Islet precursor cell (in vitro differentiated cells): ENCODE measurements at regions not wholly inside any gene's neighbourhood (a gene's known extent, or its start where the extent isn't known, plus 50 kb on each side); places are given as distances from the start of the nearest gene placed in this dataset.

Source experiments
- DNase-seq: peaks from one replicate; pipeline ENCODE4 v3.0.0-alpha.2; 2018

DNA sequence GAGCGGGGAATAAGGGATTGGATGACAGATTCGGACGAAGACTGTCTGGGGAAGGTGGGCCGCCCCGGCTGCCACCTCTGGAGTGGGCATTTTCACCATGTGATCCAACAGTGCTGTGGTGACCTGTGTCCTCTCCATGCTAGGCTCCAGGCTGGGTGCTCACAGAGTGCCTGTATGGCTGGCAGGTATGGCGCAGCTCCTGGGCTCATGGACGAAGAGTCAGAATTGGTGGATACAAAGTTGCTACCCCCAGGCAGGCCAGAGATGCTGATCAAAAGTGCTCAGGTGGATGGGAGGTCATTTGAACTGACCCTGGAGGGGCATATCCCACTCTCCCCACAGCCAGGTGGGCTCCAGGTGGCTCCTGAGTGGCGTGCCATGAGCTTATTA is 111.3 kb upstream of the UQCRFS1 start:
- peak; percentile 17 for DNase-seq

DNA sequence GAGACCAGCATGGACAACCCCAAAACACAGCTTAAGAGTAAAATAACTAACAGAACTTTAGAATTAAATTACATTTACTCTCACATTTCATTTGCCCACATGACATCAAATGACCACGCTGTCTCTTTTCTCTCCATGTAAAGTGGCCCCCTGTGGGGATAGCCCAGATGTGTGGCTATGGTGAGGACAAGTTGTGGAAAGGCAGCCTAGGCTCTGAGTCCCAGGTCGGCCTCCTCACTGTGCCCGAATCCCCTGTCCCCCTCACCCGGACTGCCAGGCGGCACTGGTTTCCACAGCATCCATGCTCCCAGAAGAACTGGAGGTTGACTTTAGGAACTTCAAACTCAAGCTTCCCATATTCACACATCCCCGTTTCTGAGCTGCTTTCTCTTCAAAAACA is 111.8 kb upstream of the UQCRFS1 start:
- DNase-seq = peak; percentile 14

DNA sequence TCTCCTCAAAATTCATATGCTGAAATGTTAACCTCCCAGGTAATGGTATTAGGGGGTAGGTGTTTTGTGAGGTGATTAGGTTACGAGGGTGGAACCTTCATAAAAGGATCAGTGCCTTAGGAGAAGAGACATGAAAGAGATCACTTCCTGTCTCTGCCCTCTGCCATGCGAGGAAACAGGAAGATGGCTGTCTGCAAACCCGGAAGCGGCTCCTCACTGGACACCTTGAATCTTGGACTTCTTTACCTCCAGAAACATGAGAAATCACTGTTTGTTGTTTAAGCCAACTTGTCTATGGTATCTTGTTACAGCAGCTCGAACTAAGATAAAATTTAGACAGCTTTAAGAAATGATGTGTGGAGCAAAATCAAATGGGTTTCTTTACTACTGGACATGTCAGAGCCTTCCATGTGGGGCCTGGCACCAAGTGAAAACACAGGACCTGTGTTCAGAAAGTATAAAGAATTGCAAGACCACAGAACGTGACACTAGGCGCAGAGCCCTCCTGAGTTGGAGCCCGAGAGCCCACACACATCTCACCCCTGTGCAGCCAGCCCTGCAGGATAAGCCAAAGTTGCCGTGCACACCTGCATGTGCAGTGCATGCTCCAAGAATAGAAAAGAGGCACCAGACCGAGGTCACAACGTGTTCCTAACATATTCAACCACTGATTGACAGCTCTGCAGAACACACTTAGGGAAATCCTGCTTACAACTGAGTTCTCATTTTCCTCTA is 112.5 kb upstream of the UQCRFS1 start:
- peak; percentile 41 for DNase-seq

- peak; percentile 52 for DNase-seq
Observed at GRCh38 chr19:29326351-29326750, 113.4 kb upstream of the UQCRFS1 start.

DNA sequence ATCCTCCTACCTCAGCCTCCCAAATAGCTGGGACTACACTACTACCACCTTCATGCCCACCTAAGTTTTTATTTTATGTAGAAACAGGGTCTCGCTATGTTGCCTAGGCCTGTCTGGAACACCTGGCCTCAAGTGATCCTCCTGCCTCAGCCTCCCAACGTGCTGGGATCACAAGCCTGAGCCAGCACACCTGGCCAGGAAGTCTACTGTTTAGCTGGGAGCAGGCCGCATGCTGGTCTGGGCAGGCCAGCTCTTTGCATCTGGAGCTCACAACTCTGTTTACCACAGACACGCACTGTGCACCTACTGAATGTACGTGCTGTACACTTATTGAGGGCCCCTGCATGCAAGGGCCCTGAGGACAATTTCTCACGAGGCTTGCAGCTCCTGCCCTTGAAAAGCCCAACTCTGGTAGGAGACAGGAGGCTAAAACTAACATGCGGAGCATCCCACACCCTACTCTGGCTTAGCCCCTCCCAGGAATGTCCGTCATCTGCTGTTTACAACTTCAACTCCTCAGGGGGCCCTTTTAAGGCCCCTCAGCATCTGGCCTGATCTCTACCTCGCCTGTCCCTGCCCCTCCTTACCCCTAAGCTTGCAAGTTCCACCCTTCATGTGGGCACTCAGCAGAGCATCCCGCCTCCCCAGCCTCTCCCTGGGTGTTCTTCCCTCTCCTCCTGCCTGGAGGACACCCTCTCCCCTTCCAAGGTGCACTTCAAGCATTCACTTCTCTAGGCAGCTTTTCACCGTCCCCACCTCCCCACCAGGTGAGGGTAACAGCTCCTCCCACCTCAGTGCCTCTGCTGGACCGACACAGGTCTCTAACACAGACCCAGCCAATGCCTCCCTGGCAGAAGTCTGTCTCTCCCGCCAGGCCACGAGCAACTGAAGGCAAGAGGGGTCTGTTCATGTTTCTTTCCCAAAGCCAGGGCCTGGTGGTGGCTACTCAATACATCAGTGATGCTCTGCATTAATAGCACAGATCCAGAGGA is 114.2 kb upstream of the UQCRFS1 start:
- DNase-seq = peak; percentile 25

DNA sequence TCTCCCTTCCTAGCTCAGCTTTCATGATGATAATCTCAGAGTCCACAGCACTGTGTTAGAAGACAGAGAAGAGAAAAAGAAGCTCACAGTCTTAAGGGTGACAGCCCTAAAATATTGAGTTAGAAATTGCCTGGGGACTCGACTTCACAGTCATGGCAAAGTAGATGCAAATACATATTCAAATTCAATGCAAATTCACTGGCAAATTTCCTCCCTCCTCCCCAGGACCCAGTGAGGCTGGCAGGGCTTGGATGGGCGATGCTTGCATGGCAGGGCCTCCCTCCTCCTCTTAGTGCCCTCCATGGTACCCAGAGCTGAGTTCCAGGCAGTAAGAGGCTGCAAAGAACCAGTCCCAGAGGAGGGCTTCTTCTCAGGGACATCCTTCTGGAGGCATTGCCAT is 115.6 kb upstream of the UQCRFS1 start:
- DNase-seq = no peak

- DNase-seq = peak; percentile 82
Observed at GRCh38 chr19:29329460-29330134, 116.6 kb upstream of the UQCRFS1 start.

DNA sequence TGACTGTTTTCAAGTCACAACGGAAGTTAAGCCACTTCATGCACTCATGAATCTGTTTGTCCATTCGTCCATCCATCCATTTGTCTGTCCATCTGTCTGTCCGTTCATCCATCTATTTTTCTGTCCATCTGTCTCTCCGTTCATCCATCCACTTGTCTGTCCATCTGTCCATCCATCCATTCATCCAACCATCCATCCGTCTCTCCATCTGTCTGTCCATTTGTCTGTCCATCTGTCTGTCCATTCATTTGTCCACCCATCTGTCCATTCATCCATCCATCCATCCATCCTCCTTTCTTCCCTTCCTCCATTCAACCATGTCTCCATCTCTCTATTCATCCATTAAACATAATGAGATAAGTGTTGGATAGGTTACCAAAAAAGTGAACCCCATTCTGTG is 123.5 kb upstream of the UQCRFS1 start:
- DNase-seq = no peak

DNA sequence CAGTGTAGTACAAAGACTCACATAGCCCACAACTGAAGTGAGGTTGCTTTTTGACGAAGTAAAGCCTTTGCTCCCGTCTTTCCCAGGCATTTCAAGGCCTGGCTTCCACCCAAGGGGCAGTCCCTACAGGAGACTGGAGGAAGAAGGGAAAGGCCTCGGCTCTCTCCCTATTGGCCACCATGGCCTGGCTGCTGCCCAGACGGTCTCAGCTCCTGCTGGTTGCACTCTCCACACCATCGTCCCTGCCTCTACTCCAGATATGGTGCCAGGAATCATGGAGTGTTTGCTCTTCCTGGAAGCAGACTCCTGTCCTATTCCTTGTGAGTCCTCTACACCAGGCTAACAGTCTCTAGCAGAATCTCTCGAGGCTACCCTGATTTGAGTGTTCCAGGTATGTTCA is 124.1 kb upstream of the UQCRFS1 start:
- no peak for DNase-seq

GRCh38 chr19:29338480-29338879 is 125.5 kb upstream of the UQCRFS1 start:
- DNase-seq = no peak

- no peak for DNase-seq
Observed at GRCh38 chr19:29342721-29343120, 129.8 kb upstream of the UQCRFS1 start.

GRCh38 chr19:29364224-29364726 is 151.3 kb upstream of the UQCRFS1 start:
- DNase-seq = no peak

GRCh38 chr19:29364999-29365398 is 152.0 kb upstream of the UQCRFS1 start:
- no peak for DNase-seq

DNA sequence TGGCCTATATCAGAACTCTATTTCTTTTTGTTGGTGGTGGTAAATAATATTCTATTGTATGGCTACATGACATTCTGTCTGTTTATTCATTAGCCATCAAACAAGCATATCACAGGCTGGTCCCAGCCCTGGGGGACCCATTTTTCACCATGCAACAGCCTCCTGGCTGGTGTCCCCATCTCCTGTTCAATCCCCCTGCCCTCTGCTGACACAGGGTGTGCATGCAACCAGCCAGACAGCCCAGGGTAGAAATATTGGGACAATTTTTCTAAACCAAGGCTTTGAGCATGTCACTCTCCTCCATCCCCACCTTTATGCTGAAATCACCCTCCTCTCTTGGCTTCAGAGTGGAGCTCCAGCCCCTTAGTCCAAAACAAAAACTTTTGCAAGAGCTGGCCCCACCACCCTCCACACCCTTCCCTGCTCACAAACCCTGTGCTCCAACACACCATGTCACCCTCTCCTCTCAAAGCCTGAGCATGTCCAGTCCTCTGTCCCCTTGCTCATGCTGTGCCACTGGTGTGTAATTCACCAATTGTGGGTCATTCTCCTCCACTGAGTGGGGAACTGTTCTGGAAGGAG is 153.0 kb upstream of the UQCRFS1 start:
- no peak for DNase-seq

DNA sequence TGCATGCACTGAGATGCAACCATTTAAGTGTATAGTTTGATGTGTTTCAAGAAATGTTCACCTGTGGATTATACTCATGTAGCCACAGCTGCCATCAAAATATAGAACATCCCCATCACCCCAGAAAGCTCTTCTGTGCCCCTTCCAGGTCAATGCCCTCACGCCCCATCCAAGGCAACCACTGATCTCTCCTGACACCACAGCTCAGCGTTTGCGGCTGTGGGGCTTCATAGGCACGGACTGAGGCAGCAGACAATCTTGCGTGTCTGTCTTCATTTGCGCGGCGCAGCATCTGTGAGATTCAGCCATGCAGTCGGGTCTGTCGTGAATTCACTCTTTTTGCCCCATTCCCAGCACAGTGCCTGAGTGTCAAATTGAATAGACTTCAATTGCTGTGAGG is 153.8 kb upstream of the UQCRFS1 start:
- DNase-seq = no peak

- peak; percentile 54 for DNase-seq
Observed at GRCh38 chr19:29367791-29368222, 154.9 kb upstream of the UQCRFS1 start.

GRCh38 chr19:29370276-29370675 is 155.5 kb upstream of the VSTM2B start:
- no peak for DNase-seq

DNA sequence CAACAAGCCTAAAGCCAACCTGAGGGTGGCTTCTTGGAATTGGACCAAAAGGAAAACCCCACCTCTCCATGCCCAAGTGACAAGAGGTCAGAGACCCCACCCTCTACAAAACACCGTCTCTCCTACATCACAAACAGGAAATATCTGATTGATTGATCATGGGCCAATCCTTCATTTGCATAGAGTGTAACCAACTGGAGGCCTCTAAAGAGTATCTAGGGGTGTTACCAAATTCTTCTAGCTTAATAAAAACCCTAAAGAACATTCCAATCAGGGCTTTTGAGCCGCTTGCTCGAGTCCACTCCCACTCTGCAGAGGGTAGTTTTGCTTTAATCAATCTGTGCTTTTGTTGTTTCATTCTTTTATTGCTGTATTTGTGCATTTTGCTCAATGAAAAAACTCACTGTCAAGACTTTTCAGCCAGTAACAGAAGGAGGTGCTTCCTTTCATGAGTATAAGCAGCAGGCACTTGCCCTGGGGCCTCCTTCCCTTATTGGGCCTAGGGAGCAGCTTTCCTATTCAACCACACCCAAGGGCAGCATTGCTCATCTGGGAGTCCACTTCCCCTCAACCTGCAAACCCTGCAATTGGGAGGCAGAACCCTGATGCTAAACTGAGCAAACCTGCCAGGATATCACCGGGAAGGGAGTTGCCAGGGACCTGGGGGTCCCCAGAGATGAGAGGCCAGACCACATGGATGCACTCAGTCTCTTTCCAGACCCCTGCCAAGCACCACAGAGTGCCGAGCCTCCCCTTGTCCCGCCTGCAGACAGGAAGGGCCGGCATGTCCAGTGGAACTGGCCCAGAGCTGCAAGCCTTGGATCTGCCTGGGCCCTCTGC is 154.3 kb upstream of the VSTM2B start:
- DNase-seq = peak; percentile 56

- DNase-seq = no peak
Observed at GRCh38 chr19:29372091-29372415, 153.7 kb upstream of the VSTM2B start.

DNA sequence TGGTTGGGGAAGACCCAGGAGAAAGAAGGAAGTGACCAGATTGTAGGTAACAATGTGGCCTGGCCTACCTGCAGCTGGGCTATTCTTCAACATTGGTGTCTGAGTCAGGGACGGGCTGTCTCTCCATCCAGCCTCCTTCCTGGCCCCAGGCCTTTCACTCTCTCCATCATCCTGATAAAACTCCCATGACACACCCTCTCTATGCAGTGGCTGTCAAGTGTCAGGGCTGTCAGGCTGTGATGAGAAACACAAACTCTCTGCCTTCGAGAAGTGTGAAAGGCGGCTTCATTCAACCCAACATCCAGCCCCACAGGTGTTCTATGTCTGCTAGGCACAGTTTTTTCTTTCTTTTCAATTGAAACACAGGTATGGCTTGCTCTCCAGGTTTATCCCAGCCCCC is 153.3 kb upstream of the VSTM2B start:
- peak; percentile 86 for DNase-seq

DNA sequence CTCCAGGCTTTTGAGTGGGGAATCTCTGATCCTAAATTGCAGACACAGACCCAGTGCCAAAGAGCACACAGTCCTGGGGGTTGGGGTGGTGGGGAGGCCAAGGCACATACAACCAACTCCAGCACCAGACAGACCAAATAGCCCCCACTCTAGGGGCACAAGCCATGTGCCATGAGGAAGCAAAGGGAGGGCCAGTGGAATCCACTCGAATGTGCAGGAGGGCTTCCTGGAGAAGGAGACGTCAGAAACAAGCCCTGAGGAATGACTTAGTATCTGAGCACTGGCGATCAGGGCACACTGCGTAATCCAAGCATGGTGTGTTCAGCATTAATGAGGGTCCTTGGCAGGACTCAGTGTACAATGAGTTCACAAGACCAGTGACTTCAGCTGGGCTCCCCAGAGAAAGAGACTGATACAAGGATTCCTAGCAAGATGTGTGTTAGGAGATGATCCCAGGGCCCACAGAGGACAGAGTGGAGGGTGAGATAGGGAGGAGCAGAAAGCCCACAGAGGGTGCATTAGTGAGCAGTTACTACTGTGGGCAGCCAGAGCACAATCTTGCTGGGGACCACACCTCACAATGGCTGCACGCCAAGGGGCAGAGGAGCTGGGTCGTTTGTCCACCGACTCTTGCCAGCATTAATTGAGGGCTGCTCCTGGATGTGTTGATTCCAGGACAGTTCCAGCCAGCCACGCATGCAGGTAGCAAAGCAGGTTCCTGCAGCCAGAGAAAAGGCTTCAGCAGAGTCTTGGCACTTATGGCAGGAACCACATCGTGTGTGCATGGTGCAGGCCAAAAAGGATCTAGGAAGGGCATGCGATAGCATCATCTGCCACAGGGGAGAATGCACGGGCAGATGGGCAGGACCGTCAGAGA is 152.6 kb upstream of the VSTM2B start:
- peak; percentile 50 for DNase-seq
